Karpas-422 (cell line): ENCODE measurements at regions not wholly inside any gene's neighbourhood (a gene's known extent, or its start where the extent isn't known, plus 50 kb on each side); places are given as distances from the start of the nearest gene placed in this dataset.

Experiments
- DNase-seq: peaks from one replicate; pipeline ENCODE4 v3.0.0-alpha.2; 2015
- H2AFZ ChIP-seq: fragments of 200-600 bp; sonication (generic); 2 replicates; pipeline ENCODE4 v1.6.1; 2014; ENCODE audit warnings: antibody characterized with exemption, low read length, mixed read lengths
- H3K27ac ChIP-seq: fragments of 200-600 bp; sonication (generic); 2 replicates; pipeline ENCODE4 v1.5.1; 2014; ENCODE audit warnings: mild to moderate bottlenecking, low read length, moderate library complexity
- H3K27me3 ChIP-seq: fragments of 200-600 bp; sonication (generic); 2 replicates; pipeline ENCODE4 v1.6.1; 2014; ENCODE audit warnings: low read length, mixed read lengths
- H3K36me3 ChIP-seq: fragments of 200-600 bp; sonication (generic); 2 replicates; pipeline ENCODE4 v1.6.1; 2014; ENCODE audit warnings: low read length, mixed read lengths; ENCODE audit not compliant: insufficient read depth
- H3K4me1 ChIP-seq: fragments of 200-600 bp; sonication (generic); 2 replicates; pipeline ENCODE4 v1.6.1; 2014; ENCODE audit warnings: mild to moderate bottlenecking, low read length, mixed read lengths
- H3K4me2 ChIP-seq: fragments of 200-600 bp; sonication (generic); 2 replicates; pipeline ENCODE4 v1.6.1; 2014; ENCODE audit warnings: low read length, low read depth, mild to moderate bottlenecking; ENCODE audit not compliant: poor library complexity, severe bottlenecking
- H3K4me3 ChIP-seq: fragments of 200-600 bp; sonication (generic); 2 replicates; pipeline ENCODE4 v1.5.1; 2014; ENCODE audit warnings: mild to moderate bottlenecking, antibody characterized with exemption, low read length, mixed read lengths
- H3K79me2 ChIP-seq: fragments of 200-600 bp; sonication (generic); 2 replicates; pipeline ENCODE4 v1.6.1; 2014; ENCODE audit warnings: mild to moderate bottlenecking, low read length, mixed read lengths
- H3K9ac ChIP-seq: fragments of 200-600 bp; sonication (generic); 2 replicates; pipeline ENCODE4 v1.6.0; 2014; ENCODE audit warnings: low read length
- H3K9me2 ChIP-seq: fragments of 200-600 bp; sonication (generic), shearing (Covaris generic); replicated peaks from 2 replicates; pipeline ENCODE4 v1.6.0; 2014; ENCODE audit warnings: mild to moderate bottlenecking, low read length, moderate library complexity; ENCODE audit not compliant: insufficient read depth
- H3K9me3 ChIP-seq: fragments of 300-700, 200-600 bp; sonication (generic); 2 replicates; pipeline ENCODE4 v1.6.1; 2014; ENCODE audit warnings: low read length, mixed read lengths
- H4K20me1 ChIP-seq: fragments of 200-600 bp; sonication (generic); 2 replicates; pipeline ENCODE4 v1.6.1; 2014; ENCODE audit warnings: mild to moderate bottlenecking, antibody characterized with exemption, low read length, low read depth; ENCODE audit not compliant: insufficient read depth

- H3K79me2 ChIP-seq = no peaks in the 10 kb centered on the region
- H2AFZ ChIP-seq = no peak overlapping the region
- no peak overlapping the region for H3K4me2 ChIP-seq
- H4K20me1 ChIP-seq = no peaks in the 10 kb centered on the region
- H3K4me3 ChIP-seq = no peak overlapping the region
- H3K9me3 ChIP-seq = no peaks in the 10 kb centered on the region
- H3K4me1 ChIP-seq = no peaks in the 10 kb centered on the region
- H3K9ac ChIP-seq = no peak overlapping the region
- H3K9me2 ChIP-seq = no peaks in the 10 kb centered on the region
- DNase-seq = no peak
- no peaks in the 10 kb centered on the region for H3K27me3 ChIP-seq
- no peaks in the 10 kb centered on the region for H3K36me3 ChIP-seq
- no peak overlapping the region for H3K27ac ChIP-seq
Observed at GRCh38 chr2:235135195-235135965, 183.6 kb downstream of the SH3BP4 start.

GRCh38 chr2:235135990-235136561 lies 184.3 kb downstream of the SH3BP4 start:
- Histone ChIP-seq H3K27ac (no peak overlapping the region), H3K36me3 (no peaks in the 10 kb centered on the region), H3K9ac (no peak overlapping the region), H3K79me2 (no peaks in the 10 kb centered on the region), H3K9me3 (no peaks in the 10 kb centered on the region), H3K4me1 (no peaks in the 10 kb centered on the region), H3K27me3 (no peaks in the 10 kb centered on the region), H3K4me2 (no peak overlapping the region), H4K20me1 (no peaks in the 10 kb centered on the region), H3K9me2 (no peaks in the 10 kb centered on the region), H2AFZ (no peak overlapping the region), H3K4me3 (no peak overlapping the region)
- peak; percentile 82 for DNase-seq

- Histone ChIP-seq H3K27ac (no peak overlapping the region), H3K4me2 (no peak overlapping the region), H2AFZ (no peak overlapping the region), H3K9ac (no peak overlapping the region), H3K27me3 (no peaks in the 10 kb centered on the region), H3K36me3 (no peaks in the 10 kb centered on the region), H3K9me2 (no peaks in the 10 kb centered on the region), H3K4me1 (no peaks in the 10 kb centered on the region), H3K4me3 (no peak overlapping the region), H3K9me3 (no peaks in the 10 kb centered on the region), H4K20me1 (no peaks in the 10 kb centered on the region), H3K79me2 (no peaks in the 10 kb centered on the region)
- no peak for DNase-seq
Observed at GRCh38 chr2:235138339-235138738, 186.5 kb downstream of the SH3BP4 start.

GRCh38 chr2:235139956-235140800 lies 188.4 kb downstream of the SH3BP4 start:
- no peak overlapping the region for H2AFZ ChIP-seq
- no peaks in the 10 kb centered on the region for H3K79me2 ChIP-seq
- H3K27ac ChIP-seq = no peak overlapping the region
- no peaks in the 10 kb centered on the region for H3K9me3 ChIP-seq
- no peaks in the 10 kb centered on the region for H3K9me2 ChIP-seq
- H3K4me2 ChIP-seq = no peak overlapping the region
- H4K20me1 ChIP-seq = no peaks in the 10 kb centered on the region
- no peaks in the 10 kb centered on the region for H3K27me3 ChIP-seq
- no peak overlapping the region for H3K4me3 ChIP-seq
- H3K36me3 ChIP-seq = no peaks in the 10 kb centered on the region
- H3K9ac ChIP-seq = no peak overlapping the region
- no peaks in the 10 kb centered on the region for H3K4me1 ChIP-seq
- no peak for DNase-seq

GRCh38 chr2:235140801-235141081 lies 188.9 kb downstream of the SH3BP4 start:
- Histone ChIP-seq H2AFZ (no peak overlapping the region), H3K4me2 (no peak overlapping the region), H3K4me1 (no peaks in the 10 kb centered on the region), H3K79me2 (no peaks in the 10 kb centered on the region), H3K27ac (no peak overlapping the region), H3K9ac (no peak overlapping the region), H4K20me1 (no peaks in the 10 kb centered on the region), H3K9me3 (no peaks in the 10 kb centered on the region), H3K36me3 (no peaks in the 10 kb centered on the region), H3K9me2 (no peaks in the 10 kb centered on the region), H3K4me3 (no peak overlapping the region), H3K27me3 (no peaks in the 10 kb centered on the region)
- DNase-seq = no peak

- H4K20me1 ChIP-seq = no peaks in the 10 kb centered on the region
- H3K9ac ChIP-seq = no peak overlapping the region
- no peaks in the 10 kb centered on the region for H3K27me3 ChIP-seq
- H3K36me3 ChIP-seq = no peaks in the 10 kb centered on the region
- no peak overlapping the region for H3K4me3 ChIP-seq
- H3K4me1 ChIP-seq = no peaks in the 10 kb centered on the region
- H3K9me3 ChIP-seq = no peaks in the 10 kb centered on the region
- H3K4me2 ChIP-seq = no peak overlapping the region
- H3K9me2 ChIP-seq = no peaks in the 10 kb centered on the region
- no peak overlapping the region for H3K27ac ChIP-seq
- DNase-seq = no peak
- H3K79me2 ChIP-seq = no peaks in the 10 kb centered on the region
- no peak overlapping the region for H2AFZ ChIP-seq
Observed at GRCh38 chr2:235141411-235142128, 189.8 kb downstream of the SH3BP4 start.

- Histone ChIP-seq H2AFZ (no peak overlapping the region), H3K4me3 (no peak overlapping the region), H3K27me3 (no peaks in the 10 kb centered on the region), H4K20me1 (no peaks in the 10 kb centered on the region), H3K4me1 (no peaks in the 10 kb centered on the region), H3K27ac (no peak overlapping the region), H3K9me2 (no peaks in the 10 kb centered on the region), H3K4me2 (no peak overlapping the region), H3K79me2 (no peaks in the 10 kb centered on the region), H3K9ac (no peak overlapping the region), H3K9me3 (no peaks in the 10 kb centered on the region), H3K36me3 (no peaks in the 10 kb centered on the region)
- no peak for DNase-seq
Observed at GRCh38 chr2:235142601-235143000, 190.8 kb downstream of the SH3BP4 start.

- H3K4me3 ChIP-seq = no peak overlapping the region
- no peaks in the 10 kb centered on the region for H3K79me2 ChIP-seq
- H3K9me3 ChIP-seq = no peaks in the 10 kb centered on the region
- H3K4me2 ChIP-seq = no peak overlapping the region
- H3K9ac ChIP-seq = no peak overlapping the region
- no peak overlapping the region for H3K27ac ChIP-seq
- DNase-seq = no peak
- H4K20me1 ChIP-seq = no peaks in the 10 kb centered on the region
- no peaks in the 10 kb centered on the region for H3K4me1 ChIP-seq
- H3K27me3 ChIP-seq = no peaks in the 10 kb centered on the region
- no peaks in the 10 kb centered on the region for H3K36me3 ChIP-seq
- no peaks in the 10 kb centered on the region for H3K9me2 ChIP-seq
- no peak overlapping the region for H2AFZ ChIP-seq
Observed at GRCh38 chr2:235143789-235144188, 192.0 kb downstream of the SH3BP4 start.
